NB4 (cell line): ENCODE measurements at regions not wholly inside any gene's neighbourhood (a gene's known extent, or its start where the extent isn't known, plus 50 kb on each side); places are given as distances from the start of the nearest gene placed in this dataset.

Experiments used
- TF ChIP-seq, protein P1 (sequence below): IDR thresholded peaks from 2 replicates; pipeline ENCODE4 v1.6.1; 2011; ENCODE audit warnings: low read depth, low read length
- TF ChIP-seq, protein P2 (sequence below): IDR thresholded peaks from one replicate; pipeline ENCODE4 v1.5.1; 2012; ENCODE audit warnings: low read depth, low read length

DNA sequence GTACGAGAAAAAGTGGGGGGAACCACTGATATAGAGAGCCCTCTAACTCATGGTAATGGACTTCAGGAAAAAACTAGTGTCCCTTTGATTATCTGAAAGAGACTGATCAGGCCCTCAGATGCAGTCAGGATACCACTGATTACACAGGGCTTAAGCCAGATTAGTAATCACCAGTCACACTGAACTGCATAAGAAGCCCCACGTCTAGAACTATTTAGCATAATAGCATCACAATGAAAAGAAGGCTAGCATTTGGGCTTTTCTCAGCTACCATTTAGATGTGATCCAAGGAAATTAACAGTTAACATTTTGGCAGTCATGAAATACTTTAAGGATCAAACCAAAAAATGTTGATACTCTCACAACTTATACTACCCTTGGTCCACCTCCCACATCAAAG lies 813.1 kb upstream of the POU3F3 start:
- TF ChIP-seq, protein P1, sequence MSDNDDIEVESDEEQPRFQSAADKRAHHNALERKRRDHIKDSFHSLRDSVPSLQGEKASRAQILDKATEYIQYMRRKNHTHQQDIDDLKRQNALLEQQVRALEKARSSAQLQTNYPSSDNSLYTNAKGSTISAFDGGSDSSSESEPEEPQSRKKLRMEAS = no peak
- TF ChIP-seq, protein P2, sequence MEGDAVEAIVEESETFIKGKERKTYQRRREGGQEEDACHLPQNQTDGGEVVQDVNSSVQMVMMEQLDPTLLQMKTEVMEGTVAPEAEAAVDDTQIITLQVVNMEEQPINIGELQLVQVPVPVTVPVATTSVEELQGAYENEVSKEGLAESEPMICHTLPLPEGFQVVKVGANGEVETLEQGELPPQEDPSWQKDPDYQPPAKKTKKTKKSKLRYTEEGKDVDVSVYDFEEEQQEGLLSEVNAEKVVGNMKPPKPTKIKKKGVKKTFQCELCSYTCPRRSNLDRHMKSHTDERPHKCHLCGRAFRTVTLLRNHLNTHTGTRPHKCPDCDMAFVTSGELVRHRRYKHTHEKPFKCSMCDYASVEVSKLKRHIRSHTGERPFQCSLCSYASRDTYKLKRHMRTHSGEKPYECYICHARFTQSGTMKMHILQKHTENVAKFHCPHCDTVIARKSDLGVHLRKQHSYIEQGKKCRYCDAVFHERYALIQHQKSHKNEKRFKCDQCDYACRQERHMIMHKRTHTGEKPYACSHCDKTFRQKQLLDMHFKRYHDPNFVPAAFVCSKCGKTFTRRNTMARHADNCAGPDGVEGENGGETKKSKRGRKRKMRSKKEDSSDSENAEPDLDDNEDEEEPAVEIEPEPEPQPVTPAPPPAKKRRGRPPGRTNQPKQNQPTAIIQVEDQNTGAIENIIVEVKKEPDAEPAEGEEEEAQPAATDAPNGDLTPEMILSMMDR = no peak
